ENCODE measurements at regions not wholly inside any gene's neighbourhood (a gene's known extent, or its start where the extent isn't known, plus 50 kb on each side); places are given as distances from the start of the nearest gene placed in this dataset.

DNA sequence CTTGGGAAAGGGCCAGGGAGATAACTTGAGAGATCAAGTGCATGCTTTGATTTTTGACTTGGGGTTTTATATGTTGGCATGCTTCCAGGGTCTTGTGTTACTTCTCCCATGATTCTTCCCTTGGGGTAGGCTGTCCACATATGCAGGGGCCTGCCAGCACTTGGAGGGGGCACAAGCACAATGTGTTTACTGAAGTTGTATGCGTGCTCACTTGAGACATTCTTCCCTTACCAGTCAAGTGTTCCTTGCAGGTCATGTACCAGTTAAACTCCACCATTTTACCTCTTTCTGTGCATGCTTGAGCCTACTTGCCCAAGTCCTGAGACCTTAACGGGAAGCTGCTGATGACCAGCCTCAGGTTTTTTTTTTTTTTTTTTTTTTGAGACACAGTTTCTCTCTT is 1880.5 kb downstream of the ARAP2 start:
- TF ChIP-seq EZH2 (IDR thresholded peaks at IDR 0.05; ENCODE audit: insufficient read depth, poor library complexity, severe bottlenecking) = no peak
- no peak for TF ChIP-seq EZH2phosphoT487 (IDR thresholded peaks at IDR 0.05; ENCODE audit: insufficient read depth, low read depth)
